GM10266 (cell line): ENCODE measurements at regions not wholly inside any gene's neighbourhood (a gene's known extent, or its start where the extent isn't known, plus 50 kb on each side); places are given as distances from the start of the nearest gene placed in this dataset.
"Not testable (repeated sequence)": the region's sequence is repeated elsewhere in the genome, so short reads cannot be mapped to it uniquely, and the experiment has no call there.

Experiments
- DNase-seq: peaks from one replicate; pipeline ENCODE4 v3.0.0; 2012; ENCODE audit errors: extremely low spot score
- CTCF ChIP-seq: IDR thresholded peaks from 2 replicates; pipeline ENCODE4 v1.5.1; 2012; ENCODE audit warnings: mild to moderate bottlenecking, low read depth; ENCODE audit not compliant: control insufficient read depth, insufficient read depth; ENCODE audit errors: missing control alignments

GRCh38 chr2:67614454-67614853 is 217.3 kb downstream of the ETAA1 start:
- no peak for TF ChIP-seq CTCF
- DNase-seq: no peak

- TF ChIP-seq CTCF: no peak
- peak; percentile 42 for DNase-seq
These were observed 219.6 kb downstream of the ETAA1 start for GRCh38 chr2:67616749-67617148.

- TF ChIP-seq CTCF: no peak
- no peak for DNase-seq
These were observed 222.1 kb downstream of the ETAA1 start for GRCh38 chr2:67619204-67619603.

- DNase-seq: not testable (repeated sequence)
These were observed 226.6 kb downstream of the ETAA1 start for GRCh38 chr2:67623741-67624140.

- no peak for TF ChIP-seq CTCF
- no peak for DNase-seq
These were observed 228.0 kb downstream of the ETAA1 start for GRCh38 chr2:67625178-67625577.

GRCh38 chr2:67625690-67626475 is 228.8 kb downstream of the ETAA1 start:
- TF ChIP-seq CTCF: no peak
- no peak for DNase-seq

- no peak for DNase-seq
- TF ChIP-seq CTCF: no peak
These were observed 229.5 kb downstream of the ETAA1 start for GRCh38 chr2:67626656-67627055.
